GM19043 (cell line): ENCODE measurements at regions not wholly inside any gene's neighbourhood (a gene's known extent, or its start where the extent isn't known, plus 50 kb on each side); places are given as distances from the start of the nearest gene placed in this dataset.

Experiments
- ATAC-seq: cut with Tn5 transposase; IDR thresholded peaks from one replicate; pipeline ENCODE4 v1.9.1; 2021; ENCODE audit warnings: low read depth; ENCODE audit not compliant: unreplicated experiment

GRCh38 chr2:217691920-217692666 is 310.7 kb downstream of the TNS1 start:
- ATAC-seq = no peak

GRCh38 chr2:217691516-217691915 is 311.3 kb downstream of the TNS1 start:
- no peak for ATAC-seq

GRCh38 chr2:217689053-217689452 is 313.7 kb downstream of the TNS1 start:
- ATAC-seq = no peak

- ATAC-seq = no peak
Measured at GRCh38 chr2:217688494-217688893, 314.3 kb downstream of the TNS1 start.

GRCh38 chr2:217687771-217688170 is 315.0 kb downstream of the TNS1 start:
- no peak for ATAC-seq

GRCh38 chr2:217685255-217685605 is 317.6 kb downstream of the TNS1 start:
- ATAC-seq = no peak

GRCh38 chr2:217684431-217685254 is 318.2 kb downstream of the TNS1 start:
- no peak for ATAC-seq

- ATAC-seq = no peak
Measured at GRCh38 chr2:217683106-217683870, 319.5 kb downstream of the TNS1 start.

GRCh38 chr2:217681791-217682190 is 321.0 kb downstream of the TNS1 start:
- no peak for ATAC-seq

GRCh38 chr2:217680381-217680780 is 322.4 kb downstream of the TNS1 start:
- ATAC-seq = no peak

- ATAC-seq = no peak
Measured at GRCh38 chr2:217673627-217674026, 329.2 kb downstream of the TNS1 start.

GRCh38 chr2:217672472-217672871 is 330.3 kb downstream of the TNS1 start:
- no peak for ATAC-seq

- no peak for ATAC-seq
Measured at GRCh38 chr2:217671871-217672270, 330.9 kb downstream of the TNS1 start.

- ATAC-seq = no peak
Measured at GRCh38 chr2:217671075-217671474, 331.7 kb downstream of the TNS1 start.

GRCh38 chr2:217669831-217670230 is 333.0 kb downstream of the TNS1 start:
- ATAC-seq = no peak

- no peak for ATAC-seq
Measured at GRCh38 chr2:217667512-217667911, 335.3 kb downstream of the TNS1 start.

- no peak for ATAC-seq
Measured at GRCh38 chr2:217667035-217667434, 335.8 kb downstream of the TNS1 start.

- ATAC-seq = no peak
Measured at GRCh38 chr2:217666338-217666737, 336.5 kb downstream of the TNS1 start.

GRCh38 chr2:217664761-217665160 is 338.0 kb downstream of the TNS1 start:
- no peak for ATAC-seq

- no peak for ATAC-seq
Measured at GRCh38 chr2:217662984-217663602, 339.7 kb downstream of the TNS1 start.

GRCh38 chr2:217661378-217661777 is 341.4 kb downstream of the TNS1 start:
- no peak for ATAC-seq
